ENCODE measurements at regions not wholly inside any gene's neighbourhood (a gene's known extent, or its start where the extent isn't known, plus 50 kb on each side); places are given as distances from the start of the nearest gene placed in this dataset.

DNA sequence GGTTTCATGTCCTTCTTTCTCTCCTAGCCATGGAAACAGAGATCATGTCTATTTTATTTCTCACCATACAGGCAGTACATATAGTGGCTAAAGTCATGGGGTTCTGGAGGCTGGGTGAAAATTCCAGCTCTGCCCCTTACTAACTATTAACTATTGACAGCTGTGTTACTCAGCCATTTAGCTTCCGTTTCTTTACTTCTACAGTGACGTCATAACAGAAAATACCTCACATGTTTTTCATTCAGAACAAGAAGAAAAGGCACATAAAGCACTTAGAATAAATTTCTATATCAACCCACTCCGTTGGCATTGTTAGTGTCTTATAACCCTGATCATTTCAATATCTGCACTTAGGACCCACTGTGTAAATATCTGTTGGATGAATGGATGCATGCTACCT lies 1506.9 kb upstream of the TMEM132C start:
- DNase-seq (ENCODE audit: low read depth, low spot score), result no peak

GRCh38 chr12:126761420-126761819 lies 1505.5 kb upstream of the TMEM132C start:
- no peak for DNase-seq (ENCODE audit: low read depth, low spot score)

DNA sequence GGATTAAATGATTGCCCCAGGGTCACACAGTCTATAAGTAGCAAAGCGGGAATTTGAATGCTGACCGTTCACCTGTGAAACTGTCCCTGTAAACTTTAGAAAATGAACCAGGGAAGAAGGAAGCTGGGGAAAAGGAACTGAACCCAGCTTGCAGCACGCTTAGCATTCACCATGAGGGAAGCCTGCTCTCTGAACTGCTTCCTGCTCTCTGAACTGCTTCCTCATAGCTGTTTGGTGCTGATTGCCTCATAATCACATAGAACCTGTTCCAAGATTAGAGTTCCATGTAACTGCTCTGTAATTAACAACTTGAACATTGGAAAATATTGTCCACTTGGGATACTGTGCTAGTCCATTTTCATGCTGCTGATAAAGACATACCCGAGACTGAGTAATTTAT lies 1504.8 kb upstream of the TMEM132C start:
- DNase-seq (ENCODE audit: low read depth, low spot score), result no peak

DNA sequence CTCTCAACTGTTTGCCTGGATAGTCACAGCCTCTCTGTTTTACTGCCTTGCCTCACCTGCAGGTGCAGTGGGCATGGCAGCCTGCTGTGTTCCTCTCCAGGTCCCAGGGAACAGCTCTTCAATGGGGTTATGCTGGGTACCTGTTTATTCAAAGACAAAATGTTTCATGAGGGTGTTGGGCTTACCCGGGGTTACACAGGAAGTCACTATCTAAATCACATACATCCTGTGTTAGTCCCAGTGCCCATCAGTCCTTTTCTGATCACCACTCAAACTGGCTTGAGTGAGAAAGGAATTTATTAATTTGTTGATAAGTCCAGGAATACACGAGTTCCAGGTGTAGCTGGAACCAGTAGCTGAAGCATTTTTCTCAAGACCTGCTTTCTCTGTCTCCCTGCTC lies 1503.6 kb upstream of the TMEM132C start:
- no peak for DNase-seq (ENCODE audit: low read depth, low spot score)

DNA sequence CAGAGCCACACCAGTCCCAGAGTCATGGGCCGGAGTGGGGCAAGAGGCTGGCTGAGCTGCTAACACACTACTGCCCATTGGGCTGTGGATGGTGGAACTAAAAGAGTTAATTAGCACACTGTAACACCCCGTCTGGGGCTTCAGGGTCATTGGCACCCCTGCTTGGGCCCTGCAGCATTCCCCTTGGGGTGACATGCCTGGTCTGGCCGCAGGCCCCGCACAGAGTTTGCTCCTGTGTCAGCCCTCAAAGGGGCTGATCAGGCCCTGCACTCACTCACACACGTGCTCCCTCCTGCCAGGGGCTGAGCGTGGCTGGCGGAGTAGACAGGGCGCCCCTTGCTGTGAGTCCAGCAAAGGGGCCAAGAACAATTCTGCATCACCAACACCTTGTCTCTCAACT lies 1499.6 kb upstream of the TMEM132C start:
- DNase-seq (ENCODE audit: low read depth, low spot score), result no peak

DNA sequence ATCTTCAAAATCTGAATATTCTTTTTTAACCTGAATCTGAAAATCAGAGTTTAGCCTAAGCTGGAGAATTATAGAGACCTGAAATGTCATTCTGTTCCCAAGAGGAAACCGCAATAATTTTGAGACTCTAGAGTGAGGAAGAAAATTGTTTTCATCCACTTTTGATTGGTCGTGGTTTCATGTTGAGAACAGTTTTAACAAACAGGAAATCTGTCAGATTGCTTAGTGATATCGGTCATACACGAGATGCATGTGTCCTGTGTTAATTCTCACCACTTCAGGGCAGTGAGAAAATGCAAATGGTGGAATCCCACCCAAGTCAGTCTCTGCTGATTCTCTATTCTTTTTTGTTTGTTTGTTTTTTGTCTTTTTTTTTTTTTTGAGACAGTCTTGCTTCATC lies 1498.5 kb upstream of the TMEM132C start:
- no peak for DNase-seq (ENCODE audit: low read depth, low spot score)

DNA sequence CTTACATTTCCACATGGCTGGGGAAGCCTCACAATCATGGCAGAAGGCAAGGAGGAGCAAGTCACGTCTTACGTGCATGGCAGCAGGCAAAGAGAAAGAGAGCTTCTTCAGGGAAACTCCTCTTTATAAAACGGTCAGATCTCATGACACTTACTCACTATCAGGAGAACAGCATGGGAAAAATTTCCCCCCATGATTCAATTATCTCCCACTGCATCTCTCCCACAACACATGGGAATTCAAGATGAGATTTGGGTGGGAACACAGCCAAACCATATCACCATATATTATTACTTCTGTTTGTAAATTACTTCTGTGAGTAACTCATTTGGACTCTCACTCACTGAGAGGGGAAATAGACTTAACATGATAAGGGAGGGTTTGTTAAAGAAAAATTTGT lies 1496.8 kb upstream of the TMEM132C start:
- DNase-seq (ENCODE audit: low read depth, low spot score), result no peak

GRCh38 chr12:126772171-126772864 lies 1494.7 kb upstream of the TMEM132C start:
- DNase-seq (ENCODE audit: low read depth, low spot score), result no peak

DNA sequence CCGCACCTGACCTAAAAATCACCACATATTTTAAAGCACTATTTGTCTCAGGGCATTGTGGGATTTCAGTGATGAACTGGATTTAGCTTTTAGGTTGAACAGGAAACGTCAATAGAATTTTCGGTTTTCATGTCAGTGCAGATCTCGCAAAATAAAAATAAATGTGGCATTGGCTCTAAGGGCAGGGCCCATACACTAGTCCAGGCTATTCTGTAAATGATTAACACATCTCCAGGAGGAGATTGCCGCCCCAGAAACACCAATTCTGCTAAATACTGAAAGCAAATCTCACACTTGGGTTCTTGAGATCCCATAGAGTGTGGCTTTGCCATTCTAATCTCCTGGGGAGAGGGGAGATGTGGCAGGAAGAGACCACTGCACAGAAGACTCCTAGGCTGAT lies 1494.0 kb upstream of the TMEM132C start:
- no peak for DNase-seq (ENCODE audit: low read depth, low spot score)

DNA sequence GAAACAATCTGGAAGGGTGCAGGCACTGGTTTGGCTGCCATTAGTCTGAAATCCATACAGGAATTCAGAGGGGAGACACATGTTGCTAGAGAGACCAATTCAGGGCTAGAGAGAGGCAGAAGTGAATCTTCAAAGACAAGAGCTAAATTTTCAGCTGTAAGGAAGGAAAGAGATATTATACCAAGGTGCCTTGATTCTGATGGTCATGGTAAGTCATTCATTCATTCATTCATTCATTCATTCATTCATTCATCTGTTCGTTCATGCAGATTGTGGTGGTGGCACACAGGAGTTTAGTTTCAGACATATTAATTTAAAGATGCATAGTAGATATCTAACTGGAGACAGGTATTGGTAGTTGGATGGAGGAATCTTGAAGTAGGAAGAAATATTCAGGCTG lies 1493.5 kb upstream of the TMEM132C start:
- DNase-seq (ENCODE audit: low read depth, low spot score), result no peak

DNA sequence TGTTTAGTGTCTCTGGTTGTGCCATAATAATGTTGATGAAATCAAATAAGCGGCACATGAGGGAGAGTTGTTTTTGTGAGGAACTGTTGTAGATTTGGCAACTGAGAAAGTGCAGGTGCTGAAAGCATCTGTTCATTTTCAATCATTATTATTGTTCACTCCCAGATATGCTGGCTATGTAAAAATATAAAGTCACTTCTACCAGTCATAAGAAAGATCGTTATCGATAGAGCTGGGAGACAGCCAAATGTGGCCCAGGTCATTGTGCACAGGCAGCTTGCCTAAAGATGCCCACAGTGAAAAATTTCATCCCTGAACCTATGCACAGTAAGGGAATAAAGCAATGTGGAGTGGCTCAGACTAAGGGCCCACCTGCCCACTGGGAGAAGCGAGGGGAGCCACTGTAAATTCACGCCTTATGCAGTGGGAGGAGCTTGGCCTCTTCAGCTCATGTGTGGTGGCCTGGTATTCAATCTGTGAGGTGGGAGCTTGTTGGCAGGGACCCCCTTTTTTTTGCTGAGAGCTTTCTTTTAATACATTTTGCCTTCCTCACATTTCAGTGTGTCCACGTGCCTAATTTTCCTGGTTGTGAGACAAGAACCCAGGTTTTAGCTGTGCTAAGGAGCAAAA lies 1490.8 kb upstream of the TMEM132C start:
- DNase-seq (ENCODE audit: low read depth, low spot score), result no peak

- no peak for DNase-seq (ENCODE audit: low read depth, low spot score)
These were observed 1486.6 kb upstream of the TMEM132C start for GRCh38 chr12:126780343-126780742.

DNA sequence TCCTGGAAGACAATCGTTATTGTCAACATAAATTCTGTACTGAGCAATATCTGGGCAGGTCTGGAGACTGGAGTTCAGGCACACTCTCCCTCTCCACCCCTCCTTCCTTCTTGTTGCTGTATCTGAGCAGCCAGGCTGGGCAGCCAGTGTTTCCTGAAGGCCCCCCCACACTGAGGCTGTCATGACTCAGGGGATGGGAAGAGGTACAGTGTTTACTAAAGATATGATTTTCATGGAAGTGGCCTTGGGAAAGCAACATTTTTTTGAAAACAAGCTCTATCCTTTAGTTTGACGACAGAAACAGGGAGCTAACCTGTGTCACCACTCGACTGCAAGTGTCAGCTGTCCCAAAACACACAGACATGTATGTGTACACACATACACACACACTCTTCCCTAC lies 1485.4 kb upstream of the TMEM132C start:
- no peak for DNase-seq (ENCODE audit: low read depth, low spot score)

- no peak for DNase-seq (ENCODE audit: low read depth, low spot score)
These were observed 1484.9 kb upstream of the TMEM132C start for GRCh38 chr12:126782083-126782482.

DNA sequence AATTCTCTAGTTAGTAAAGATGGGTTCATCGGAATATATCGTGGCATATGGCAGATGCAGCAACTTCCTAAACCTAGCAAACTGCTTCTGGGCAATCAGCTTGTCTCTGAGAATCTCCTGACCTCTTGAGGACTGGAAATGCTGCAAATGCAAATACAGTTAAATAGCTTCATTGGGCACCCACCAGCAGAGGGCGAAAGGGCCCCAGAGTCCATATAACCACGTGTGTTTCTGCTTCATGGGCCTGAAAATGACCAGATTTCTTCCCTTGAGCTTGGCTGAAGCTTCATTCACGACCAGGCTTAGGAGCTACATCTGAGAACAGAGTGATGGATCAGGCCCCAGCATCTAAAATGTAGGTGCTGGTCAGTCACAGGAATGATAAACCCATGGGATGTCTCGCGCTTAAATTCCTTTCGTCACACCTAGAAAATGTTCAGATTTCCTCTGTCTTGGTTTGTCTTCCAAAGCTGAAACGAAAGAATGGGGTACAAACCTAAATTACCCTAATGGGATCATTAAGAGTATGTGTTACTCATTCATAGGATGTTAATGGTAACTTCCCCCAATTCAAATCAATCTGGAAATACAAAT lies 1482.5 kb upstream of the TMEM132C start:
- no peak for DNase-seq (ENCODE audit: low read depth, low spot score)

DNA sequence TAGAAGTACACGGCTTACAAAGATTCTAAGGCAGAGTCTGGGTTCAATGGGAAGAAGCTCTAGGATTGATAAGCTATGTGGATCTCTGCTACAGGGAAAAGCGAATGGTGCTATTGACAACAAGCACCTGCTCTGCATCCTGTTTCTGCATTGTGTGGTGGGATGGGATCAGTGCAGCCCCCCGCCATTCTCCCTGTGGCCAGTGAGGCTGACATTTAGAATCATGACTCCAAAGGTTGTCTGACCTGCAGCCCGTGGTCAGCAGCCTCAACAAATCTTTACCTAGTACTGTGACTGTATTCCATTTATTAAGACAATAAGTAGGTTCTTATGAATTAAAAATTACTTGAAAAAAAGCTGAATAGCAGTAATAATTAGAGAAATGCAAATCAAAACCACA lies 1477.0 kb upstream of the TMEM132C start:
- no peak for DNase-seq (ENCODE audit: low read depth, low spot score)

- DNase-seq (ENCODE audit: low read depth, low spot score), result no peak
These were observed 1475.8 kb upstream of the TMEM132C start for GRCh38 chr12:126791122-126791521.

DNA sequence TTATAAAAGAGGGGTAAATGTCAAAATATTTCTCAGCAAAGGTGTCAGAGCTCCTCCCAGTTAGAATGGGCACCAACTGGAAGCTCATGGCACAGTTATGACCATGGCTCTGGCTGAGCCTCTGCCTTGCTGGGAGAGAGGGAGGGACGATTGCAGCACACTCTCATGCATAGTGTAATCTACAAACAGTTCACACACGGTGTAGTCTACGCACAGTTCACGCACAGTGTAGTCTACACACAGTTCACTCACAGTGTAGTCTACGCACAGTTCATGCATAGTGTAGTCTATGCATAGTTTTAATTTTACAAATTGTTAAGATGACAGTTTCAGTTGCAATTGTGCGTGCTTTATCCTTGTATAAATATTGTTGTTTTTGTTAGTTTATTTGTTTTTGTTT lies 1474.6 kb upstream of the TMEM132C start:
- DNase-seq (ENCODE audit: low read depth, low spot score), result no peak

GRCh38 chr12:126797525-126797924 lies 1469.4 kb upstream of the TMEM132C start:
- DNase-seq (ENCODE audit: low read depth, low spot score), result no peak

DNA sequence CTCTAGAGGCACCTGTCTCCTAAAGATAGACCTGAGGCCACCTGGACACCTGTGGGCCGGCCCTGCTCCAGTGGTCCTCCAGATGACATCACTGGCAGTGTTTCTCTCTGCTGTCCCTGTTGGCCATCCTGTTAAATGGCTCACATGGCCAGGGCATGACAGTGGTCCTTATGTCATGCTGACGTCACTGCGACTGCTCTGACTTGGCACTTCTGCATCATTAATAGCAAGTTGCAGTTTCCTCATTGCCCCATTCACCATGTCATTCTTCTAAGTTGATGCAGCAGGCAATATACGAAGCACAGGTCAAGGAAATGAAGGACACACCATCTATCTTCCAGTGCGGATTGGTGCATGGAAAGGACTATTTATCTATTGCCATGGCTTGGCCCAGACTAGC lies 1468.5 kb upstream of the TMEM132C start:
- DNase-seq (ENCODE audit: low read depth, low spot score), result no peak

- DNase-seq (ENCODE audit: low read depth, low spot score), result no peak
These were observed 1459.6 kb upstream of the TMEM132C start for GRCh38 chr12:126807312-126807865.

- DNase-seq (ENCODE audit: low read depth, low spot score), result no peak
These were observed 1455.6 kb upstream of the TMEM132C start for GRCh38 chr12:126811391-126811790.

- no peak for DNase-seq (ENCODE audit: low read depth, low spot score)
These were observed 1447.4 kb upstream of the TMEM132C start for GRCh38 chr12:126819554-126819953.
